Erythroblast (primary cell): ENCODE measurements at regions not wholly inside any gene's neighbourhood (a gene's known extent, or its start where the extent isn't known, plus 50 kb on each side); places are given as distances from the start of the nearest gene placed in this dataset.

ENCODE experiments used
- GATA1 ChIP-seq: IDR thresholded peaks from 2 replicates; pipeline ENCODE4 v1.6.1; 2011; ENCODE audit warnings: low read depth, mild to moderate bottlenecking, control low read depth, low read length, moderate library complexity
- POLR2A ChIP-seq: IDR thresholded peaks from 2 replicates; pipeline ENCODE4 v1.6.1; 2011; ENCODE audit warnings: mild to moderate bottlenecking, low read length

- no peak for TF ChIP-seq POLR2A
- no peak for TF ChIP-seq GATA1
These were observed 156.2 kb upstream of the PTER start for GRCh38 chr10:16280595-16280994.
